HG02759 (cell line): ENCODE measurements at regions not wholly inside any gene's neighbourhood (a gene's known extent, or its start where the extent isn't known, plus 50 kb on each side); places are given as distances from the start of the nearest gene placed in this dataset.

Experiments
- ATAC-seq: cut with Tn5 transposase; IDR thresholded peaks from one replicate; pipeline ENCODE4 v1.9.1; 2021; ENCODE audit warnings: mild to moderate bottlenecking, moderate library complexity; ENCODE audit not compliant: unreplicated experiment

DNA sequence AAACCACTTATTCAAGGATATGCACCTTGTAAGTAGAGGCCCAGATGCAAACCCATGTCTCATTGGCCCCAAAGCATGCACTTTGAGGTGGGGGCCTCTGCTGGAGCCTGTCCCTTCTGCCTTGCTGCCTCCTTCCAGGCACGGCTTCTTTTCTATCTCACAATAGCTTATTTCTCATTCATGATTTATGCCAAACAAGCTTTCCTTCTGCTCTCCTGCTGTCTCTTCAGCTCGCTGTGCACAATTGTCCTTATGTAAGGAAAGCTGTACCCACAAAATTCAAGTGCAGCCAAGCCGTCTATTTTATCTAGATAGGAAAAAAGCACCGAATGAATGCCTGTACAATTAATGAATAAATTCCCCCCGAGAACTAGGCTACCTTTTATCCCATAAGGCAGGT, 124.8 kb upstream of the PACRGL start:
- no peak for ATAC-seq

- no peak for ATAC-seq
These were observed 123.4 kb upstream of the PACRGL start for GRCh38 chr4:20576861-20577260.

DNA sequence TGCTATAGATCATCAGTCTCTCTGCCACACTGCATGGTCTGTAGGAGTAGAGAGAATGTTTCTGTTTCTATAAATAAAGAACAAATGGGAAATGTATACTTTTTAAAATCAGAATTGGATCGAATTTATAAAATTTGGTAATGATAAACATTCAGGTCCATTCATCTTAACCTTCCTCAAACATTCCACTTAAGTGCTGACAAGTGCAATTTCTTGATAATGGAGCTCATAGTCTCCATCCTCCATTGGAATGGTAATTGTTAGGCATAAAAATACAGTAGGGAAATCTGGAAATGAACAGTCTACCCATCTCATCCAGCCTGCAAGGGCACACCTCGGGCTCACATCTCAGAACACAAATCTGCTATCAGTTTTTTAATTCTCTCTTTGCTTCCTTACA, 122.6 kb upstream of the PACRGL start:
- no peak for ATAC-seq

- ATAC-seq, result no peak
These were observed 119.4 kb upstream of the PACRGL start for GRCh38 chr4:20580907-20581306.

DNA sequence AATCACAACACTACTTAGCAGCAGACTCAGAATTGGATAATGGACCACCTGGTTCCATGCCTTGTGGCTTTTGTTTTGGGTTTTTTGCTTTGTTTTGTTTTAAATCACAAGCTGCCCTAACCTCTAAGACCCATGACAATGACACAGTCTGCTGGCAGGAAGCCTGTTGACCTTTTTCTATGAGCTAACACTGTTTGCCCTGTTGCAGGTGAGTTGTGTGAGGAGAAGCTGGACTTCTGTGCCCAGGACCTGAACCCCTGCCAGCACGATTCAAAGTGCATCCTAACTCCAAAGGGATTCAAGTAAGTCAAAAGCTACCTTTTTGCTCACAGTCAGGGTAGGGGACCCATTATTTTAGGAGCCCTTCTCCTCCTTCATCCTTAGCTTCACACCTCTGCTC, 110.8 kb upstream of the PACRGL start:
- no peak for ATAC-seq

DNA sequence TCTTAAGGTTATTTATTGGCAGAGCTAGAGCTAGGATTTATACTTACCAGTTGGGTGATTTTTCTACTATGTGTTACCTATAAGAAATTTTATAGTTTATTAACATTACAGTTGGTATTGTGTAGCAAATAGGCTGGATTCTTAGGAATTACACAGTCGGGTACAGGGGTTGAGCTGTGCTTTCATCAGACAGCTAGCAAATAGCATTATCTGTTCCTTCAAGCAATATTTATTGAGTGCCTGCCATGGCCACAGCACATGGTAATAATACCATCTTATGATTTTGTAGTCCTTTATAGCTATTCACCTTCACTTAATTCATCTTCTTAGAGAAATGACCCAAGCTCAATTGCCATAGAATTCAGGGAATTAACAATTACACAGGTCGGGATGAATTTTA, 109.4 kb upstream of the PACRGL start:
- ATAC-seq, result no peak

- no peak for ATAC-seq
These were observed 108.7 kb upstream of the PACRGL start for GRCh38 chr4:20591571-20591970.

DNA sequence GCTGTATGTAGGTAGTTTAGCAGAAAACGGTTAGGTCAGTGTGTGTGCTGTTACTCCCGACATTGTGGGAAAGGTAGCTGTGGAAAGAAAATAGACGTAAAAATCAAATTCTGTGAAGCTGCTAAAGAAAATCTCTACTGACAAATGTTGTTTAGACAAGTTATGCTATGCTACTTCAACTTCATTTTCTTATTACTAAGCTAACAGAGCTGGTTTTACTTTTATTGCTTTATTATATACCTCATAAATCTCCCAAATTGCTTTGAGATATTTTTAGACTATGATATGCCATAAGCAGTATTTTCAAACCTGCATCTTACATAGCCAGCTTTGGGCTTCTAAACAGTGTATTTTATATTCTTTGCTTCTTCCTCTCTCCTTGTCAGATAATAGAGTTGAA, 108.2 kb upstream of the PACRGL start:
- ATAC-seq, result no peak

- no peak for ATAC-seq
These were observed 107.6 kb upstream of the PACRGL start for GRCh38 chr4:20592663-20593062.

- no peak for ATAC-seq
These were observed 101.6 kb upstream of the PACRGL start for GRCh38 chr4:20598626-20599025.

DNA sequence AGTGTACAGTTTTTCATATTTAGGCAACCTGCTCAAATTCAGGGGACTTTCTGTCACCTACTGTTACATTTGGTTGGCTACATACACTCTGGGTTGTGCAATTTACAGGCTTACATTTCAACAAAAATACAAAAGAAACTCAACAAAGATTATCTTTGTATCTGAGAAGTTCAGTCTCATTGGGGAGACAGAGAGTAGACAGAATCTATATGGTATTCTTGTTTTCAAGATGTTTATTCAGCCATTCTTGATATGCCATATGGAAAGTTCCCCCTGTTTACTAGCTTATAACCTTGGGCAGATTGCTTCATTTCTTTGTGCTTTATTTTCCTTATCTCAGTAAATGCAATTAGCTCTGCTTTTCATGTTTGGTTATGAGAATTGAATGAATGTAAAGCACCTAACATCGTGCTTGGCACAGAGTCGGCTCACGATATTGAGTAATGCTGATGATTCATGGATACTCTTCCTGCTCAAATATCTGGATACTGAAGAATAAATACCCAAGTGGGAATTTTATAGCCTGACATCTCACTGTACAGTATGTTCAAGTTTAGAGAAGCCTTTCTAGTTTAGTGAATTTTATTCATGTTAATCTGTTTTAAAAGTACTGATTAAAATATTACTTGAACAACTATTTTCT, 96.5 kb upstream of the PACRGL start:
- ATAC-seq, result no peak

DNA sequence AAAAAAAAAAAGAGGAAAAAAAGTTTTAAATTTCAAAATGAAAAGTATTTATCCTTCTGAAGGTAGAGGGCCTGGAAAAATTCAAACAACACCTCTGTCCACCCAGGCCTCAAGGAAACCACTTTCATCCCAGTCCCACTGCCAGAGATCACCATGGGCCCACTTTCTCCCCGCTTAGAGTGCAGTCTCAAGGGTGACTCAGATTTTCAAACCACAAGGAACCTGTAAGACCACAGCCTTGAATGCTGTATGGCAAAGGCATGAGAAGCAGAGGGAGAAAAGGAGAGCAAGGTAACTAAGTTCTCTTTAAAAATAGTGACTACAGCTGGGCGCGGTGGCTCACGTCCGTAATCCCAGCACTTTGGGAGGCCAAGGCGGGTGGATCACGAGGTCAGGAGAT, 87.9 kb upstream of the PACRGL start:
- ATAC-seq, result no peak

- ATAC-seq, result no peak
These were observed 85.4 kb upstream of the PACRGL start for GRCh38 chr4:20614816-20615215.

DNA sequence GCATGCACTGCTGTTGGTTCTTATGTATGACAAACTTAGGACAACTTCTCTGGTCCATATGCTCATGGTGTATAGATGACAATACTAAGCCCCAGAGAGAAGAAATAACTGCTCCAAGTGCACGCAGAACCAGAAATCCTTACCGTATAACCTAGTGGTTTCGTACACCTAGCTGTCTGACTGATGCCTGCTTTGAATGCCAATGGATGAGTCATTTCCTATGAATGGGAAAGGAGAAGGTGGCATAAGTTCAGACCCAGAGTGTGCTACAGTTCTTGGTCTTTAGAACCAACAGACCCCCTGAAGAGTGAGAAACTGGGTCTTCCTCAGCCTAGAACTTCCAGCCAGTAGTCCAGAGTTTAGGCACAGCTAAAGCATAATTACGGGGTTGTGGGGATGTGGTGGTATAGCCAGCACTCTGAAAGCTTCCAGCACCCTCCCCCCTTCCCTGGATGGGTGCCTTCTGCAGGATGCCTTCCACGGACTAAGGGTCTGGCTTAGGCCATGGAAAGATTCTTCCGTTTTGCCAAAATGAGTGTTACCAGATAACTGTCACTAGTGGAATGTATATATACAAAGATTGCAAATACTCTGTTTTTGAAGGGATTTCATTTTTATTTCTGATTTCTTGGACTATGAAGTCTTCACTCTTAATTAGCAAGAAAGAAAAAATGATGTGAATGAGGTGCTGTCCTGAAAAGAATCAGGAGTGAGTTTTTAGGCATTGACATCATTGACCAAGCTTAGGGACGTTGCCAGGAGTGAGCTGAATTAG, 84.6 kb upstream of the PACRGL start:
- ATAC-seq, result no peak

DNA sequence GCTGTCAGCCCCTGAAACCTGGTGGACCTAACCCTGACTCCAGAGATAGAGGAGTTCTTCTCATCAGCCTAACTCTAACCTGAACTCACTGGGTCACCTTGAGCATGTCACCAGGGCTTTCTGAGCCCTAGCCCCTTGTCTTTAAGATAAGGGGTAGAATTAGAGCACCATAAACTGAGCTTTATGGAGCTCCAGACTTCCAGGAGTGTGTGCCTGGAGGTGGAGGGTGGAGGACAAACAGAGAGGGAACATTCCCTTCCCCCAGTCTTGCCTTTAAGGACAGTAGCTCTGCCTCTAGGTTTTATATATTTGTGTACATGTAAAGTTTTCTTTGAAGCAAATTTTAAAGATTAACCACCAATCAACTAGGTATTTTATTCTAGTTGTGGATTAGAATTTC, 83.9 kb upstream of the PACRGL start:
- no peak for ATAC-seq

DNA sequence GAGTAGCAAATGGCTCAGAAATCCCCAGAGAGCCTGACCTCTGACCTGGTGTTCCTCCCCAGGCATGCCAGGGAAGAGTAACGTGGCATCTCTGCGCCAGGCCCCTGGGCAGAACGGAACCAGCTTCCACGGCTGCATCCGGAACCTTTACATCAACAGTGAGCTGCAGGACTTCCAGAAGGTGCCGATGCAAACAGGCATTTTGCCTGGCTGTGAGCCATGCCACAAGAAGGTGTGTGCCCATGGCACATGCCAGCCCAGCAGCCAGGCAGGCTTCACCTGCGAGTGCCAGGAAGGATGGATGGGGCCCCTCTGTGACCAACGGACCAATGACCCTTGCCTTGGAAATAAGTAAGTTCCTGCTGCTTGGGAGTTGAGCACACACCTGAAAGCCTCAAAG, 83.4 kb upstream of the PACRGL start:
- ATAC-seq, result no peak

- no peak for ATAC-seq
These were observed 82.4 kb upstream of the PACRGL start for GRCh38 chr4:20617678-20618396.

DNA sequence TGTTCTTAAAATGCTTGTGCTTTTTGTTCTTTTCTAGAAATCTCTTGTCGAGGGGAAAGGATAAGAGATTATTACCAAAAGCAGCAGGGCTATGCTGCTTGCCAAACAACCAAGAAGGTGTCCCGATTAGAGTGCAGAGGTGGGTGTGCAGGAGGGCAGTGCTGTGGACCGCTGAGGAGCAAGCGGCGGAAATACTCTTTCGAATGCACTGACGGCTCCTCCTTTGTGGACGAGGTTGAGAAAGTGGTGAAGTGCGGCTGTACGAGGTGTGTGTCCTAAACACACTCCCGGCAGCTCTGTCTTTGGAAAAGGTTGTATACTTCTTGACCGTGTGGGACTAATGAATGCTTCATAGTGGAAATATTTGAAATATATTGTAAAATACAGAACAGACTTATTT, 81.5 kb upstream of the PACRGL start:
- no peak for ATAC-seq

DNA sequence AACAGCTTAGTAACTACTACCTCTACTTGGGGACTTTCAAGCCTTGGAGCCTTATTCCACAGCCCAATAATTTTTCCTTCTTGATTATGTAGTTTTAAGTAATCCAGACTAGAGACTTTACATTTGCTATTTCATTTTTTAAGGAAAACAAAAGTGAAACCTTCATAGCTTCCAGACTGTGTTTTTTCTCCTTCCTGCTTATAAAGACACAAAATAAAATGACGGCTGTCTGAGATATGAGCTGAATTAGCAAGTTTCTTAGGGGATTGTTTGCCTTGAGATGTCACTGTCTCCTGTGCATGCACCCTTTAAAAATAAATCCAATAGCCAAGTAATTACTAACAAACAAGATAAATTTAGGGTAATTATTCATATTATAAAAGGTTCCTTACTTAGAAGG, 78.8 kb upstream of the PACRGL start:
- no peak for ATAC-seq

GRCh38 chr4:20622701-20623100, 77.6 kb upstream of the PACRGL start:
- ATAC-seq, result no peak

DNA sequence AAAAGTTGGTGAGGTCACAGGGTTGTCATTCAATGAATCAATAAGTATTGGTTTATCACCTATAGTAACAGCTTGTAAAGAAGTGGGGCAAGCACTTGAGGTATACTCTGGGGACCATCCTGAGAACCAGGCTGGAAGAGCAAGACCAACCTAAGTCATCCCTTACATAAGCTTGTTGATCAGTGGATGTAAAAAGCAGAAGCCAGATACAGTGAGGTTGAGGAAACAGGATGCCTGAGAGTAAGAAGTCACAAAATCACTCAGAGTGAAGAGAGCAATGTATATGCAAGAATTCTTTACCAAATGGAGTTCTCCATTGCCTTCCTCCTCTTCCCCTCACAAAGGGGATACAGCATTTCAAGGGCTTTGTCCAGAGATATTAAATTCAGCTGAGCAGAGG, 76.3 kb upstream of the PACRGL start:
- ATAC-seq, result no peak

GRCh38 chr4:20624793-20625374, 75.4 kb upstream of the PACRGL start:
- no peak for ATAC-seq
